Pulmonary artery endothelial cell (primary cell): ENCODE measurements at regions not wholly inside any gene's neighbourhood (a gene's known extent, or its start where the extent isn't known, plus 50 kb on each side); places are given as distances from the start of the nearest gene placed in this dataset.

Source experiments
- DNase-seq: peaks from one replicate; pipeline ENCODE4 v3.0.0-alpha.2; 2011; ENCODE audit warnings: low read depth, low spot score

DNA sequence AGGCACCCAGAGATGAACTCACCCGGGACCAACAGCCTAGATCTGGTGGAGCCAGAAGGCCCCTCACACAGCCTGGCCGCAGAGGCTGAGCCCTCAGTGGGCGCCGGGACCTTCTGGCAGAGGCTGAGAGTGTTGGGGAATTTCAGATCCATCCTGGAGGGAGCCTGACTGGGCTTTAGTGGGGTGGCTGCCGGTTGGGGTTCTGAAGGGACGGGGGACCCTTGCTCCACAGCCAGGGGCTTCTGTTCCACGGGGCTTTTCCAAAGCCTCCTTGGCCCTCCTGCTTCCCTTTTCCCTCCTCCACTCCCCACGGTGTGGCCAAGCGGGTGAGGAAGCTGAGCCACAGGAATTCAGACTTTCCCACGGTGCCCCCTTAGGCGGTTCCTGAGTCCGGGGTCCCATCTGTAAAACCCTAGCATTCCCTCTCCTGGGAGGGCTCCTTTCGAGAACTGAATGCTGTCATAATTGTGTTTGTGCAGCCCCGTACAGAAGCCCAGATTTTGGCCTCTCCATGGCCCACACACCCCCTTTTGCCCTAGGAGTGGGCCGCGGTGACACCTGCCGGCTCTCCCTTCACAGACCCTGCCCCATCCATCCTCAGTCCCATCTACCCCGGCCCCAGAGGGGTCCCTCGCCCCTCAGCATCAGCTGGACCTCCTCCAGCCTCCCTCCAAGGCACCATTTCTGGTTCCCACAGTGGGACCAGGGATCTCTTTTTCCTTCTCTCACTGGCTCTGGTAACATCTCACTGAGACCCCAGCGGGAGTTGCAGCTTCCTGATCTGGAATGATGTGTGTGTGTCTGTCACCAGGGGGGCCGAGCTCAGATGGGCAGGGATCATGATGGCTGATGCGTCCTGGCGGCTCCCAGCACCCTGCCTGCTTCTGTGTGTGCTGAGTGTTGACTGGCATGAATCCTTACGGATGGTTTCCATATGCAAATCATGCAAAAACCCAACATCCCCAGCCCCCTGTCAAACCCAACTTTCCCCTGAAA lies 1048.4 kb downstream of the TBC1D22A start:
- DNase-seq: no peak

DNA sequence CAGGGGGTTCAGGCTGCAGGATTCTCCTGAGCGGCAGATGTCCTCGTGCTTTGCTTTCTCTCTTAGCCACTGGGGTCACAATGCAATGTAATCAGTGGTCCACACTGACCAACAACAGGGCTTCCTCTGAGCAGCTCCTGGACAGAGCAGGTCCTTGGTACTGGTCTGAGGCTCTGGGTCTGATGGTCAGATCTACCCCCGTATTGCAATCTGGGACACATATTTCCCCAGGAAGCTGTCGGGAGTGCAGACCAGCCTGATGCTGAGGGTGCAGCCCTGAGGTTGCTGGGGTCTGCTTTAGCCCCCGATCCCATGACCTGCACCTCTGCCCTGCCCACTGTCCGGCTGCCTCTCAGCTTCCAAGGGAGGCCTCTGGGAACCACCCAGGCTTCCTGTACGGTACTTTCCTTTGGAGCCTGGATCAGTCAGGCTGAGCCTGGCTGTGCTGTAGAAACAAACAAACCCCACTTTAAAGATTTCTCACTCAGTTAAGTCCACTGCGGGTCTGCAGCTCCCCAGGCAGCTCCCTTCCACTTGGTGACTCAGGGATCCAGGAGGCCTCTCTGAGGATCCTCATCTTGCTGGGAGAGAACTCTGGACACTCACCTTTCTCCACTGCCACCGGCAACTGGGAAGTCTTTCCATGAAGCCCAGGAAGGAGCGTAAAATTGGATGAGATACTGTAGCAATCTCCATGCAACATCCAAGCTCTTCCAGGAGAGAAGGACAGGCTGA lies 1046.6 kb downstream of the TBC1D22A start:
- no peak for DNase-seq

DNA sequence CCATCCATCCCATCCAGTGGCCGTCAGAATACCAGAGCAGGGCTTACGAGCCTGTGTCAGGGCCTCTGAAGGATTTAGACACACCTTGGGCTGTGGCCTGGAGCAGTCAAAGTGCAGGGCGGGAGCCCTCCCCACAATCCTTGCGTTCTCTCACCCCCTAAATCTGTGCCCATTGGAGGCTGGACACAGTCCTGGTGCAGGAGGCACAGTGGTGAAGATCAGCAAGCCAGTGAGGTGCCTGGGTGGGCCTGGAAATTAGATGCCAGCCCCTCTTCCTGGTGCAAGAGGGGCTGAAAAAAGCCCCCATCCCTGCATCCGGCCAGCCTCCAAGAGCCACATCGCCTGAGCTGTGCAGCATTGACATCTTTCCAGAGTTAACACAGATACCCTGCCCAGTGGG lies 1045.8 kb downstream of the TBC1D22A start:
- no peak for DNase-seq

DNA sequence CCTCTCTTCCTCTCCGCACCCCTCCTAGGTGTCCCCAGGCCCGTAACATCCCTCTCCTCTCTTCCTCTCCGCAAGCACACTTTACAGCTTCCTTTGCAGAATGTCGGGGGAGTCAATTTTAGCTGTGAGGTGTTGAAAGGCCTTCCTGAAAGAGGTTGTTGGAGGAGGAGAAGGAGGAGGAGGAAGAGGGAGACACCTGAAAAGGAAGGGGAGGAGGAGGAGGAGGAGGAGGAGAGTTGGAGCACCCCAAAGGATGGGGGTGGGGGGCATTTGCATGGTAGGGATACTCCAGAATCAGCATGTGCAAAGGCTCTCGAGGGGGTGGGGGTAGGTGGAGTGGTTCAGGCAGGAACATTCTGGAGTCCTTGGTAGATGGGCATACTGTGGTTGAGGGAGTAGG lies 1045.1 kb downstream of the TBC1D22A start:
- DNase-seq: no peak

DNA sequence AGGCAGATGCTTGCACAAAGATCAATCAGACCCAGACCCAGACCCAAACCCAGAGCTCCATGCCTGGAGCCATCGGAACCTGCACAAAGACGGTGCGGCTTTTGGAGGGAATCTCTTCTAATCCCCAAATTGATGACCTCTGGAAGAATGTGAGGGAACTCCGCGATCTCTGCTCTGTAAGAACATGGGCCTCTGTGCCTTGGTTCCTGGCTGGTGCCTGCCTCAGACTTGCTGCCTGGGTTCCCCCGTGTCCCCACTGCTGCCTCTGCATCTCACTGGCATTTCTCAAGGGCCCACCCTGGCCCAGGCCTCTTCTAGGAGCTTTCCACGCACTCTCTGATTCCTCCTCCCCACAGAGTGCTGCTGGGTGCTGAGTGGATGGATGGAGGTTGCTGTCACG lies 1044.4 kb downstream of the TBC1D22A start:
- no peak for DNase-seq

DNA sequence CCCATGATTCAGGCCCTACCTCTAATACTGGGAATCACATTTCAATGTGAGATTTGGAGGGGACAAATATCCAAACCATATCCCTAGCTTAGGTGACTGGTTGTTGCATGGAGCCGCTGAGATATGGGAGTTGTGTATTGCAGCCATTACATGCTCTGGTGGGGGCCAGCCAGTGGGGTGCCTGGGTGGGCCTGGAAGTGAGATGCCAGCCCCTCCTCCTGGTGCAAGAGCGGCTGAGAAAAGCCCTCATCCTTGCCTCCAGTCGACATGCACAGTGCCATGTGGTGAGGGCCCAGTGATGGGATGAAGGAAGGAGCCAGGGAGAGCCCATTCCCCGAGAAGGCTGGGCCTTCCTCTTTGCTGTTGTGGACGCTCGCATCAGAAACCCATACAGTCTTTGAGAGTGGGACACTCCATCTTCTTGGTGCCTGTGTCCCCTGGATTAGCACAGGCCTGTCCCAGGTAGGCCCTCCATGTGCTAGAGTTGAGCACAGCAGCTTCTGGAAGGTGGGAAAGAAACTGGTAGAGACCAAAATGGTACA lies 1043.0 kb downstream of the TBC1D22A start:
- no peak for DNase-seq

DNA sequence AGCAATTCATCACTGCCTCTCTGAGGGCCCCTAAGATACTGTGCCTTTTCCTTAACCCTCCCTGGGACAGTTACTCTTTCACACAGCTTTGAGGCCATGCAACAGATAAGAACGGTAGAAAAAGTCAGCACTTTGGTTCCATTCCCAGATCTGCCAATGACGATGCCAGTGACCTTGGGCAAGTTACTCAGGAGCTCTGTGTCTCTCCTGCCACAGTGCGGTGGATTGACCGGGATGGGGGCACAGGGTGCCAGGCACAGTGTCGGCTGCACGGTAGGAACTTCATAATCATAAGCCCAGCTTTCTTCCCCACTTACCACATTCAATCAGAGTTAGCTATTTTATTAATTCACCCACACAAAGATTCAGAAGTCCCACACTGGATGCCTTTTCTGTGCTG lies 1041.8 kb downstream of the TBC1D22A start:
- DNase-seq: no peak

DNA sequence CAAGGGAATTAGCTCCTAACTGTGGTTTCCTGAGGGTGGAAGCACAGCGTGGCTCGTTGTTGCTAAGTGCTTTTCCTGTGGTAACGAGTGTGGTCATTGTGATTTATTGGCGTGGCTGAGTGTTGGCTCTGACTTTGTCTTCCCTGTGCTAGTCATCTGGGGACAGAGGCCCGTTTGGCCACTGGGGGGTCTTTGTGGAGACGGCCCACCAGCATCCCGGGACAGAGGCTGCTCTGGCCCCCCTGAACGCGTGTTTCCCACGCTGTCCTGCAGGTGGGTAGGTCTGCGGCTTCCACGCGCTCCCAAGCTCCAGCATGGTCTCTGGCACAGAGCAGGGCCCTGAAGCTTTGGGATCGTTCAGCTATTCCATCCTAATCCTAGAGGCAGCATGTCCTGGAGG lies 1040.0 kb downstream of the TBC1D22A start:
- no peak for DNase-seq

DNA sequence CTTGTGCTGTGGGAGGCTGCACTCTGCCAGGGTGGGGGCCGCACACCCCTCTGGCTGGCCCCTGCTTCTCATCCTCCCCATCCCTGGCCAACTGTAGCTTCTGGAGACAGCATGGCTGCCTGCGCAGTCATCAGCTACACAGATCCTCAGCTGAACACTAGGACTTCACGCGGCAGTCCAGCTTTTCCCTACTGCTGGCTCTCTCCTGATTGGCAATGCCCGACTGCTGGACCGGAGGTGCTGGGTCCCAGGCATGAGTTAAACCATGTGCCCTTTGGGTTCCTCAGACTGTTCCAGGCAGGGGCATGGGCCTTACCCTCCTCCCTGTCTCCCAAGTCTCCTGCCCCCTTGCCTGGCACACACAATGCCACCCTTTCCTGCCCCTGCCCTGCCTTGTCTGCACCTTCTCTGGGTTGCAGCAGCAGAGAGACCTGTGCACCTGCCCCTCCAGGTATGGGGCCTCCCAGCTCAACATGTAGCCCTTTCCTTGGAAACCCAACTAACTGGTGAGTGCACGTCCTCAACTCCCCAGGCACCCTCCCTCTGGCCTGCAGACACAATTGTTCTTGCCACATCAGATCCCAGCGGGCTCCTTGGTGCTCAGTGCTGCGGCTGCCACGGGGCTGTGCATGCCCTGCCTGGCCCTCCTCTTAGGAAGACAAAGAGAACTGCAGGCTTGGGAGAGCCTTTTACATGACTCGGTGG lies 1039.2 kb downstream of the TBC1D22A start:
- DNase-seq: no peak

DNA sequence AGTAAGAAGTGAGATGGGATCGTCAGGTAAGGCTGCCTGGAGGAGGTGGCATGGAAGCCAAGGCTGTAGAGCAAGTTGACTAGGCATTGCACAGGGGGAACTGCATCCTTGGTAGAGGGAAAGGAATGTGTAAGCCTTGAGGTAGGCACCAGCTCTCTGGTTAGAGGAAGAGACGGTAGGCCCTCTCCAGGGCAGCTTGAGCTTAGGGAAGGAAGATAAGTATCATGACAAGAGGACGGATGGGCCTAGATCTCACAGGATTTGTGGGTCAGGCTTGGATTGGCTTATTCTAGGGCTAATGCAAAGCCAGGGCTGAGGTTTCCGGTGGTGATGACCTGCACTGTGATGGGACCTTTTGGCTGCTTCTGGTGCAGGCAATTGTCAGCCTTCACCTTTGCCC lies 1035.8 kb downstream of the TBC1D22A start:
- DNase-seq: no peak

DNA sequence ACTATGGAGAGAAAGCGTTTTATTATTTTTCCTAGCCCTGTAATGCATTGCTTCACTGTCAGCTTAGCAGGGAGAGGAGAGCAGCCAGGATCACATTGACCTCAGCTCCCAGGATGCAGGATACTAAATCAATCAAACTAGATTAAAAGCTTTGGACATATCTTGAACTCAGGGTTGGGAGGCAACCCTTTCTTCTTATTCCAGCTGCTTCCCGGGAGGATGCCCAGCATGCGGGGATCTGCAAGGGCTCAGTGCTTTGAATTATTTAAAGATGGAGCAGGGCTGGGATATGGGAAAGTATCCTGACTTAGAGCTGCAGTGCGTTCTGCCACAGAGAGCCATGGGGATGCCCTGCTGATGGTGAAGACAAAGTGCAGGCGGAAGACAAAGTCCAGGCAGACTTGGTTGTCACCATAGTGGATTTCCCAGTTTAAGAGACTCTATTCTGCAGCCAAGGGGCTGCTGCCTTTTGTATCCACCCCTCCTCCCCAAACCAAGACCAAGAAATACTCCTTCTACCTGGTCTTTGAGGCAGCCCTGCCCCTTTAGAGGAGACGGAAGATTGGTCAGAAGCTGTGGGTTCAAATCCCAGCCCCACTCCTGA lies 1035.0 kb downstream of the TBC1D22A start:
- DNase-seq: no peak

DNA sequence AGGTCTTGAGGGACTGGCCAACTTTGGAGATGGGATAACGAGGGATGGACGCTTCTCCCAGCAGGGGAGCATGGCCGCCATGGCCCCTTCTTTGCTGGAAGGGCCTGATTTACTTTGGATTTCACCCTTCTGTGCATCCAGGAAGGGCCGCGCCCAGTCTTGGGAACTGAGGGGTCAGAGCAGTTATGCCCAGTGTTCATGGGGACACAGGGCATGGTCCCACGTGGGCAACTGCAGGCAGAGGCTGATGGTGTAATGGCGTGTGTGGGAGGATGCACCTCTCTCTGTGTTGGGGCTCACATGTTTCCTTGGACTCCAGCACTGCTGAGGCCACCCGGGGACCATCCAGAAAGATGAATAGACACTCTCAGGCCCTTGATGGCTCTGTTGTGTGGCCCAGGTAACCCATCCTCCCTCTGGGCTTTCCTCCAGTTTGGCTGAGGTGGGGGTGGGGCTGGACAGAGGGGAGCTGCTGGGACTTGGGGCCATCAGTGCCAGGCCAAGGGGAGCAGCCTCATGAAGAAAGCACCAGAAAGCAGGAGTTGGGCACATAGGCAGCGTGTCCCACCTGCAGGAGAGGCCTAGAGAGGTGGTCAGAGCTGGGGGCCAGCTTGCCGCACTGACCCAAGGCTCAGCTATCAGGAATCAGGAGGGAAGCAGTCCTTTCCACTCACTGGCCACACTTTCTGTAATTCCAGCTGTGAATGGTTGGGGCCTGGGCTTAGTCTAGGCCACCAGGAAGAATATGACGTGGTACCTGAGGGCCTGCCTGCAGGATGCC lies 1033.9 kb downstream of the TBC1D22A start:
- no peak for DNase-seq

DNA sequence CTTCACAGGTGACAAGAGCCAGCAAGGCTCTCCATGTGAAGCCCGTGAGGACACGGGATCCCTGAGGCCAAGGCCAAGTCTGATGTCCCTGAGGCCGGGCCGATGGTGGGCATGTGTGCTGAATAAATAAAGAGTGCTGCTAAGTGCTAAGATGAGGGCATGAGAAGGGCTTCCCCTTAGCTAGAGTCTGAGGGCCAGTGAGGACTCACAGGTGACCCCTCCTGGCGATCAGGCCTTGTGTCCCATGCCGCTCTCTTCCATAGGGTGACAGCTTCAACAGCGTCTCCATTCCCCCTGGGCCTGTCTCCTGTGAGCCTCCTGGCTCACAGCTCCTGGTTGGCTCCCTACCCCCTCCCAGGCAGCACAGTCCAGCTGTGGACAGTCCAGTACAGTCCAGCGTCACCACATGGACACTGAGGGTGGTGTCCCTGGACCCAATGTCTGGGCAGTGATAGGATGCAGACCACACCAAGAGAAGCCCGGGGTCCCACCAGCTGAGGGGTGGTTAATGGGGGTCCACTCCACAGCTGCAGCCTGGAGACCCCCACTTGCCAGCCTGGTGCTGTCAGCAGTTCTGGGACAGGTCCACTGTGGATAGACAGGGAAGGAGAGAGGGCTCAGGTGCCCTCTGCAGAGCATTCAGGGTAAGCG lies 1033.2 kb downstream of the TBC1D22A start:
- DNase-seq: no peak

DNA sequence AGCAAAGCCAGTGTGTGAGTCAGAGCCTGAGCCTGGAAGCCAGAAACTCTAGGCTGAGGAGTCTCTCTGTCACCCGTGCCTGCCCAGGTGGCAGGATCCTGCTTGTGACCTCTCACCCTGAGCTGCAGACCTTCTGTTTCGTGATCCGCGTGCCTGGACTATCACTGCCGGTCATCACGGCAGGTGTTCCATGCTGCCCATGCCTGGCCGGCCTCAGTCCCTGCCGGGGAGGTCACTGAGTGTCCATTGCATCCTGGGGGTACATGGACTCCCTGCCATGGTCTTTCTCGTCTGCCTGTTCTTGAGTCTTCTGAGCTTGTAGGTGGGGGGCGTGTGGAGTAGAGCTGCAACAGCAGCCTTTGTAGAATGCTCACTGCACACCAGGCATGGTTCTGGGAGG lies 1032.4 kb downstream of the TBC1D22A start:
- no peak for DNase-seq

DNA sequence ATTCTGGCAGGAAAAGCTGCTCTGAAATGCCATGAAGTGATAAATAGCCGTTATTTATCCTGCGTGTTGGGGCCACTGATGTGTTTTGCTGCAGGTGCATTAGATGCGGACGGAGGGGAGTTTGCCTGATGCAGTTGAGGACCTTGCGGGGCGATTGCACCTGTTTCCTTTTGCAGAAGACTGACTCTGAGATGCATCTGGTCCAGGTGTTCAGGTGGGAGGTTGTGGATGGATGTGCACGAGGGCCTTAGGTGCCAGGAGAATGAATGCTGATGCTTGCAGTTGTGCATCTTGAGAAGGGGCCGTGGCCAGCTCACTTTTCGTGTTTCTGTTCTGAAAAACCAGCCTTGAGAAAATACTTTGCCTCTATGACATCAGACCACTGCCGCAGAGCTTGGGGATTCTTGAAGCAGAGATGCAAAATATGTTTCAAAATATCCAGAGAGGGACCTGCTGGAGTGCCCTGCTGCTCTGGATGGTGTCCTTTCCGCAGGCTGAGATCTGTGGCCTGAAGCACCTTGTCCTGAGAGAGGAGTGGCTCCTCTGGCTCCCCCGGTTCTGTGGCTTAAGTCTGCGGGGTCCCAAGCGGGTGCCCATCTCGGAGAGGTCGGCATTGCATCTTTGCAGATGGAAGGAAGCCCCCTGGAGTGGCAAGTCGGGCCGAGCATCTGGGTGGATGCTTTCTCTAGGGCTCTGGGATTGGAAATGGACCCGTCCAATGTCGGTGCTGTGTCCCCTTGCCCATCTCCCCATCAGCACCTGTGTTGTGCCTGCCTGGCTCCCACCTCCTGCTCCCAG lies 1031.1 kb downstream of the TBC1D22A start:
- no peak for DNase-seq

DNA sequence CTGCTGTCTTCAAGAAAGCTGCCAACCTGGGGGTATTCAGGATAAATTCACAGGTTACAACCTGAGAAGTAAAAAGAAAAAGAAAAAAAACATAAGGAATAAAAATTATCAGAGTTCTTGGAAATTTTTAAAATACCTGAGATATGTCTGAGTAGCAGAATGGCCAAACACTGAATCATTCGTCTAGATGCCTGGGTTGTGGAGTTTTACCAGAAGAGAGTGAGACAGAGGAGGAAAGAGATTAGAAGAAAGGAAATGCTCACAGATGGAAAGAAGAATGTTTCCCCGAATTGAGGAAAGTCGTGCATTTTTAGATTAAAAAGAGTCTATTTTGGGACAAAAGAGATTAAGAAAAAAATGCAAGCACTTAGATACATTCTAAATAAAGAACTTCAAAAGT lies 1026.7 kb downstream of the TBC1D22A start:
- no peak for DNase-seq

DNA sequence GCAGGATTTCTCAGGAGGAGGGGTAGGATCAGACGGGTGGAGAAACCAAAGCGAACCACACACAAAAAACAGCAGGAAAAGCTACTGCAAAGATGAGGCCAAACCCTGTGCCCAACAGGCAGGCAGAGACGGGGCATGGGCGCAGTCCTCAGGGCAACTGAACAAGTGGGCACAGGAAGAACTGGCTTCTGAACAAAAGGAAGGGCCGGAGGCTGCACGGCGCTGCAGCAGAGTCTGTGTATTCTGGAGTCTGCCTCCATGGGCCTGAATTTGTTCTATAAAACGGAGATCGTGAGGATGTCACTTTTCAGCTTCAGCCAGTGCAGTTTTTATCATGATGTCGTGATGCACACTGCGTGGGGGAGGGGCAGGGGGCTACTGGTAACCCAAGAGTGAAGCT lies 1026.0 kb downstream of the TBC1D22A start:
- DNase-seq: no peak

DNA sequence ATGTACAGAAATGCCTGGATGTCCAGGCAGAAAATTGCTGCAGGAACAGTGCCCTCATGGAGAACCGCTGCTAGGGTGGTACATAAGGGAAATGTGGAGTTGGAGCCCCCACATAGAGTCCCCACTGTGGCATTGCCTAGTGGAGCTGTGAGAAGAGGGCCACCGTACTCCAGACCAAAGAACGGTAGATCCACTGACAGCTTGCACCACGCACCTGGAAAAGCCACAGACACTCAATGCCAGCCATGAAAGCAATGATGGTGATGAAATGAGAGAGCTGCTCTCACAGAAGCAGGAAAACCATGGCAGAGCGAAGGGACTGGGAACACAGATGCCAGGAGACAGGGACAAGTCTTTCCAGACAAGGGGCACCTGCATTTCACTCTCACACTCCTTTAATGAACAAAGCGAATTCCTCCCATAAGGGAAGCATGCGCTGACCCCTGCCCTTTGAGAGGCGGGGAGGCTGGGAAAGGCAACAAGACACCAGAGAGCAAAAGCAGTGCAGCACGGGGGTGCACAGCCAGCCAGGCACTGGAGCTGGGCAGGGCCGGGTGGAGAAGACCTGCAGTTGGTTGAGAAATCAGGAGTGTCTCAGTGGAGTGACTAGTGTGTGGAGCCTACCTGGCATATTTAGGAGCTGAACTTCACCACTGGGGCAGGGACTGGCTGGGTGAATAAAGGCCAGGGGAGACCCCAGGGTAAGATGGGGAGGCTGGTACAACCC lies 1025.2 kb downstream of the TBC1D22A start:
- DNase-seq: no peak
